ENCODE measurements at regions not wholly inside any gene's neighbourhood (a gene's known extent, or its start where the extent isn't known, plus 50 kb on each side); places are given as distances from the start of the nearest gene placed in this dataset.
A peak's percentile ranks its signal among the peaks of the same experiment; 100 is the strongest.

- no peak overlapping the region for H3K4me2 ChIP-seq (ENCODE audit: control insufficient read depth, insufficient read depth)
- no peak overlapping the region for H3K4me3 ChIP-seq
- RAD21 ChIA-PET (ENCODE audit: unreplicated experiment) = interaction anchor here (1.5 kb wide), 1 partner anchor 29 kb away, joined by 4 read pairs; no protein-coding TSS in a partner anchor
- CTCF ChIA-PET = interaction anchor here (1.2 kb wide), 1 partner anchor 30 kb away, joined by 5 read pairs; no protein-coding TSS in a partner anchor
- intact Hi-C loops (cut with micrococcal nuclease; ENCODE audit: unreplicated experiment) (no loop called here), in situ Hi-C loops (cut with MboI) (no loop called here)
- no peak for ATAC-seq
- no peak overlapping the region for H3K9ac ChIP-seq (ENCODE audit: control insufficient read depth, insufficient read depth, low read length)
- H2AFZ ChIP-seq (ENCODE audit: control insufficient read depth, low read depth, low read length) = no peak overlapping the region
- H3K9me3 ChIP-seq (replicated peaks; ENCODE audit: control insufficient read depth, insufficient read depth, low read length) = no peaks in the 10 kb centered on the region
- WGBS (ENCODE audit: insufficient coverage, insufficient replicate concordance, low lambda C conversion rate, missing lambda C conversion rate) = 0% methylated on average over 1 of the region's 1 CpG
- BruUV-seq (replicated peaks) = no TSS peak
- H4K20me1 ChIP-seq (ENCODE audit: control insufficient read depth, insufficient read depth) = no peaks in the 10 kb centered on the region
- no peaks in the 10 kb centered on the region for H3K79me2 ChIP-seq (ENCODE audit: control insufficient read depth, insufficient read depth, low read length)
- H3K36me3 ChIP-seq (ENCODE audit: control insufficient read depth in 2 of 2, insufficient read depth in 2 of 2, low read length in 1 of 2) = no peaks in the 10 kb centered on the region
- no peaks in the 10 kb centered on the region for H3K27me3 ChIP-seq (replicated peaks in 1 of 2; ENCODE audit: control insufficient read depth in 2 of 2, insufficient read depth in 2 of 2, low read length in 1 of 2)
- no peak for FAIRE-seq
- DNase-seq (ENCODE audit: low read depth, low spot score) = no peak
- H3K27ac ChIP-seq (ENCODE audit: control insufficient read depth, insufficient read depth) = no peak overlapping the region
- TF ChIP-seq SMARCA5 (IDR thresholded peaks at IDR 0.05) = no peak
- peaks cover 4% of the 10 kb centered on the region; the same call in 1 of the 2 replicates for H3K4me1 ChIP-seq (ENCODE audit: control insufficient read depth, insufficient read depth, low read length)
- SMC1A ChIA-PET (ENCODE audit: uncharacterized antibody, unreplicated experiment) = interaction anchor here (1.0 to 1.1 kb wide), 2 partner anchors 36 to 52 kb away, joined by 3 read pairs; no protein-coding TSS in a partner anchor
- POLR2A ChIA-PET = no interaction called here
Measured at GRCh38 chr4:151831526-151831925, 70.7 kb upstream of the GATB start.

GRCh38 chr4:151830168-151830567, 69.4 kb upstream of the GATB start:
- no peaks in the 10 kb centered on the region for H3K27me3 ChIP-seq (replicated peaks in 1 of 2; ENCODE audit: control insufficient read depth in 2 of 2, insufficient read depth in 2 of 2, low read length in 1 of 2)
- no peak overlapping the region; the same call in 1 of the 2 replicates for H3K4me2 ChIP-seq (ENCODE audit: control insufficient read depth, insufficient read depth)
- BruUV-seq (replicated peaks) = no TSS peak
- 0% methylated on average over 3 of the region's 3 CpGs for WGBS (ENCODE audit: insufficient coverage, insufficient replicate concordance, low lambda C conversion rate, missing lambda C conversion rate)
- ChIA-PET SMC1A (ENCODE audit: uncharacterized antibody, unreplicated experiment) (no interaction called here), POLR2A (no interaction called here), CTCF (no interaction called here), RAD21 (ENCODE audit: unreplicated experiment) (no interaction called here)
- H3K27ac ChIP-seq (ENCODE audit: control insufficient read depth, insufficient read depth) = no peak overlapping the region
- ATAC-seq = peak; percentile 74
- no peak for DNase-seq (ENCODE audit: low read depth, low spot score)
- no peaks in the 10 kb centered on the region for H3K36me3 ChIP-seq (ENCODE audit: control insufficient read depth in 2 of 2, insufficient read depth in 2 of 2, low read length in 1 of 2)
- no peak for TF ChIP-seq DPF2 (IDR thresholded peaks at IDR 0.05)
- no peak overlapping the region for H3K4me3 ChIP-seq
- H4K20me1 ChIP-seq (ENCODE audit: control insufficient read depth, insufficient read depth) = no peaks in the 10 kb centered on the region
- intact Hi-C loops (cut with micrococcal nuclease; ENCODE audit: unreplicated experiment) (no loop called here), in situ Hi-C loops (cut with MboI) (no loop called here)
- peaks cover 4% of the 10 kb centered on the region; the same call in 1 of the 2 replicates for H3K4me1 ChIP-seq (ENCODE audit: control insufficient read depth, insufficient read depth, low read length)
- no peak overlapping the region for H2AFZ ChIP-seq (ENCODE audit: control insufficient read depth, low read depth, low read length)
- no peaks in the 10 kb centered on the region for H3K9me3 ChIP-seq (replicated peaks; ENCODE audit: control insufficient read depth, insufficient read depth, low read length)
- FAIRE-seq = no peak
- H3K9ac ChIP-seq (ENCODE audit: control insufficient read depth, insufficient read depth, low read length) = no peak overlapping the region
- H3K79me2 ChIP-seq (ENCODE audit: control insufficient read depth, insufficient read depth, low read length) = no peaks in the 10 kb centered on the region

All from GM12878 (cell line).